SK-N-SH (cell line): ENCODE measurements at regions not wholly inside any gene's neighbourhood (a gene's known extent, or its start where the extent isn't known, plus 50 kb on each side); places are given as distances from the start of the nearest gene placed in this dataset.

Experiments used
- CHD2 ChIP-seq: fragments of 150-350 bp; IDR thresholded peaks from 2 replicates; pipeline ENCODE4 v1.6.1; 2018; ENCODE audit warnings: low read length; ENCODE audit not compliant: partially characterized antibody
- EP300 ChIP-seq, 2 experiments: IDR thresholded peaks; 2 replicates each; pipeline versions ENCODE4 v1.4.0 to v1.6.1; 2012; ENCODE audit warnings: borderline replicate concordance in 1 of 2, low read depth in 1 of 2, low read length in 1 of 2
- MXI1 ChIP-seq: IDR thresholded peaks from 2 replicates; pipeline ENCODE4 v1.6.1; 2012; ENCODE audit warnings: mild to moderate bottlenecking, low read depth, low read length, improper control_type of control experiment
- NFIC ChIP-seq: IDR thresholded peaks from 2 replicates; pipeline ENCODE4 v1.4.0; 2012; ENCODE audit warnings: borderline replicate concordance
- RAD21 ChIP-seq: IDR thresholded peaks from 2 replicates; pipeline ENCODE4 v1.6.1; 2012; ENCODE audit warnings: mild to moderate bottlenecking, low read length
- SMC3 ChIP-seq: IDR thresholded peaks from 2 replicates; pipeline ENCODE4 v1.6.1; 2012; ENCODE audit warnings: low read depth, low read length, improper control_type of control experiment
- TCF12 ChIP-seq: IDR thresholded peaks from 2 replicates; pipeline ENCODE4 v1.4.0; 2012
- TF ChIP-seq, protein P1 (sequence below): fragments of 200-600 bp; sonication (generic); IDR thresholded peaks from 2 replicates; pipeline ENCODE4 v1.6.1; 2017; ENCODE audit warnings: antibody characterized with exemption, mild to moderate bottlenecking, moderate library complexity

- TF ChIP-seq TCF12 (no peak), RAD21 (no peak), CHD2 (no peak), MXI1 (no peak), NFIC (no peak), EP300 (IDR thresholded peaks at IDR 0.05; ENCODE audit: borderline replicate concordance in 1 of 2, low read depth in 1 of 2, low read length in 1 of 2) (no peak), SMC3 (no peak)
- TF ChIP-seq, protein P1, sequence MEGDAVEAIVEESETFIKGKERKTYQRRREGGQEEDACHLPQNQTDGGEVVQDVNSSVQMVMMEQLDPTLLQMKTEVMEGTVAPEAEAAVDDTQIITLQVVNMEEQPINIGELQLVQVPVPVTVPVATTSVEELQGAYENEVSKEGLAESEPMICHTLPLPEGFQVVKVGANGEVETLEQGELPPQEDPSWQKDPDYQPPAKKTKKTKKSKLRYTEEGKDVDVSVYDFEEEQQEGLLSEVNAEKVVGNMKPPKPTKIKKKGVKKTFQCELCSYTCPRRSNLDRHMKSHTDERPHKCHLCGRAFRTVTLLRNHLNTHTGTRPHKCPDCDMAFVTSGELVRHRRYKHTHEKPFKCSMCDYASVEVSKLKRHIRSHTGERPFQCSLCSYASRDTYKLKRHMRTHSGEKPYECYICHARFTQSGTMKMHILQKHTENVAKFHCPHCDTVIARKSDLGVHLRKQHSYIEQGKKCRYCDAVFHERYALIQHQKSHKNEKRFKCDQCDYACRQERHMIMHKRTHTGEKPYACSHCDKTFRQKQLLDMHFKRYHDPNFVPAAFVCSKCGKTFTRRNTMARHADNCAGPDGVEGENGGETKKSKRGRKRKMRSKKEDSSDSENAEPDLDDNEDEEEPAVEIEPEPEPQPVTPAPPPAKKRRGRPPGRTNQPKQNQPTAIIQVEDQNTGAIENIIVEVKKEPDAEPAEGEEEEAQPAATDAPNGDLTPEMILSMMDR: no peak
These were observed 733.7 kb upstream of the CT83 start for GRCh38 chrX:117196481-117196880.
